ENCODE measurements at regions not wholly inside any gene's neighbourhood (a gene's known extent, or its start where the extent isn't known, plus 50 kb on each side); places are given as distances from the start of the nearest gene placed in this dataset.

- no CpG with 5 or more reads among the region's 1 CpG for WGBS (ENCODE audit: insufficient coverage)
- intact Hi-C loops (cut with micrococcal nuclease) = no loop called here
- Mint-ChIP-seq H3K4me3 (no peak overlapping the region), H3K9me3 (ENCODE audit: insufficient read depth) (no peaks in the 10 kb centered on the region), H3K4me1 (no peaks in the 10 kb centered on the region), H3K27ac (no peak overlapping the region), H3K27me3 (no peaks in the 10 kb centered on the region)
- Histone ChIP-seq H3K9ac (ENCODE audit: low read length) (no peak overlapping the region), H3K79me2 (ENCODE audit: control insufficient read depth, insufficient read depth, low read length) (no peaks in the 10 kb centered on the region), H3K4me3 (ENCODE audit: control extremely low read depth in 1 of 5, extremely low read depth in 1 of 5, insufficient read depth in 1 of 5, low read depth in 2 of 5, low read length in 4 of 5) (no peak overlapping the region), H3K36me3 (replicated peaks in 1 of 2; ENCODE audit: control extremely low read depth in 1 of 2, control insufficient read depth in 1 of 2, extremely low read depth in 1 of 2, insufficient read depth in 2 of 2, low read length in 1 of 2) (no peaks in the 10 kb centered on the region), H4K20me1 (ENCODE audit: control insufficient read depth, insufficient read depth, low read length, poor library complexity, severe bottlenecking) (no peaks in the 10 kb centered on the region), H3K9me3 (ENCODE audit: control extremely low read depth in 1 of 3, control insufficient read depth in 2 of 3, insufficient read depth in 1 of 3, low read length in 2 of 3) (no peaks in the 10 kb centered on the region), H3K4me1 (ENCODE audit: control insufficient read depth in 2 of 2, insufficient read depth in 2 of 2, low read length in 2 of 2) (no peaks in the 10 kb centered on the region), H3K4me2 (replicated peaks; ENCODE audit: low read depth, low read length, poor library complexity, severe bottlenecking) (no peak overlapping the region), H3K27me3 (replicated peaks in 1 of 4; ENCODE audit: control extremely low read depth in 1 of 4, control insufficient read depth in 3 of 4, insufficient read depth in 4 of 4, low read length in 3 of 4) (peaks cover 0 to 3% (median 0%) of the 10 kb centered on the region in 4 experiments), H3K27ac (ENCODE audit: low read length in 2 of 2) (no peak overlapping the region), H2AFZ (ENCODE audit: insufficient read depth, low read depth, low read length, poor library complexity, severe bottlenecking) (no peak overlapping the region)
- ChIA-PET CTCF (no interaction called here), POLR2A (no interaction called here)
- ATAC-seq (ENCODE audit: low read depth) = no peak
- TF ChIP-seq EZH2 (IDR thresholded peaks at IDR 0.05; ENCODE audit: borderline replicate concordance, insufficient read depth, low read depth, low read length, poor library complexity, severe bottlenecking) (no peak), CTCF (IDR thresholded peaks at IDR 0.05) (no peak)
- DNase-seq = no peak
Measured at GRCh38 chrX:40971736-40972135, 113.5 kb upstream of the USP9X start.

GRCh38 chrX:40973619-40974018 is 111.6 kb upstream of the USP9X start:
- POLR2A ChIA-PET = no interaction called here
- WGBS (ENCODE audit: insufficient coverage) = 50% methylated on average over 1 of the region's 3 CpGs

More at GRCh38 chrX:40973619-40974018, 111.6 kb upstream of the USP9X start:
- no peaks in the 10 kb centered on the region for H3K27me3 Mint-ChIP-seq
- H3K9me3 Mint-ChIP-seq (ENCODE audit: insufficient read depth) = peaks cover 4% of the 10 kb centered on the region
- TF ChIP-seq CTCF (IDR thresholded peaks at IDR 0.05) (no peak), EZH2 (IDR thresholded peaks at IDR 0.05; ENCODE audit: borderline replicate concordance, insufficient read depth, low read depth, low read length, poor library complexity, severe bottlenecking) (no peak)
- H2AFZ ChIP-seq (ENCODE audit: insufficient read depth, low read depth, low read length, poor library complexity, severe bottlenecking) = no peak overlapping the region
- H3K27ac ChIP-seq (ENCODE audit: low read length in 2 of 2) = no peak overlapping the region
- no peak overlapping the region for H3K27ac Mint-ChIP-seq
- peaks cover 0 to 5% (median 0%) of the 10 kb centered on the region in 3 donors for H3K9me3 ChIP-seq (ENCODE audit: control extremely low read depth in 1 of 3, control insufficient read depth in 2 of 3, insufficient read depth in 1 of 3, low read length in 2 of 3)
- H3K79me2 ChIP-seq (ENCODE audit: control insufficient read depth, insufficient read depth, low read length) = no peaks in the 10 kb centered on the region
- H3K4me3 Mint-ChIP-seq = no peak overlapping the region
- no peak overlapping the region for H3K9ac ChIP-seq (ENCODE audit: low read length)
- H3K36me3 ChIP-seq (replicated peaks in 1 of 2; ENCODE audit: control extremely low read depth in 1 of 2, control insufficient read depth in 1 of 2, extremely low read depth in 1 of 2, insufficient read depth in 2 of 2, low read length in 1 of 2) = no peaks in the 10 kb centered on the region
- H3K4me3 ChIP-seq (ENCODE audit: control extremely low read depth in 1 of 5, extremely low read depth in 1 of 5, insufficient read depth in 1 of 5, low read depth in 2 of 5, low read length in 4 of 5) = no peak overlapping the region
- no peaks in the 10 kb centered on the region for H4K20me1 ChIP-seq (ENCODE audit: control insufficient read depth, insufficient read depth, low read length, poor library complexity, severe bottlenecking)
- peaks cover 0 to 3% (median 0%) of the 10 kb centered on the region in 4 experiments for H3K27me3 ChIP-seq (replicated peaks in 1 of 4; ENCODE audit: control extremely low read depth in 1 of 4, control insufficient read depth in 3 of 4, insufficient read depth in 4 of 4, low read length in 3 of 4)
- DNase-seq (no peak), ATAC-seq (ENCODE audit: low read depth) (no peak)
- CTCF ChIA-PET = no interaction called here
- no peak overlapping the region for H3K4me2 ChIP-seq (replicated peaks; ENCODE audit: low read depth, low read length, poor library complexity, severe bottlenecking)
- intact Hi-C loops (cut with micrococcal nuclease) = no loop called here
- H3K4me1 ChIP-seq (ENCODE audit: control insufficient read depth in 2 of 2, insufficient read depth in 2 of 2, low read length in 2 of 2) = no peaks in the 10 kb centered on the region
- H3K4me1 Mint-ChIP-seq = no peaks in the 10 kb centered on the region

All from B cell (primary cell).